HG03097 (cell line): ENCODE measurements at regions not wholly inside any gene's neighbourhood (a gene's known extent, or its start where the extent isn't known, plus 50 kb on each side); places are given as distances from the start of the nearest gene placed in this dataset.

Experiments
- ATAC-seq: cut with Tn5 transposase; IDR thresholded peaks from one replicate; pipeline ENCODE4 v1.9.1; 2021; ENCODE audit not compliant: unreplicated experiment, low FRiP score

DNA sequence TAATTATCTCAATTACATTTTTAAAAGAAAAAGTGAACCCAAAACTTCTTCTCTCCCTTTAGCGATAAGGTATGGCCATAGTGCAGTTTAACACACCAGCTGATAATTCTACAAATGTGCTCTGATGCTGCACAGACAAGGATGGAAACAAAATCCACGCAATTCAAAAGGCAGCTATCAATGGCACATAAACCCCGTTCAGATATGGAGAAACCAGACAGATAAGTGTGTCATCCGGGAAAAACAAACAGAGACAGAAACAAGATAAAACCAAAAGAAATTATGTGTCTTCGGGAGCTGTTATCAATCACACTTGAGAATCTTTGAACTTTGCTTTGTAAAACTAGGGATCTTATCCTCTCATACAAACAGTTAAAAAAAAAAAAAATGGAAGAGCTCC is 73.6 kb downstream of the SIPA1L2 start:
- ATAC-seq = no peak

GRCh38 chr1:232555494-232556210 is 74.3 kb downstream of the SIPA1L2 start:
- ATAC-seq = no peak

GRCh38 chr1:232554409-232554808 is 75.5 kb downstream of the SIPA1L2 start:
- ATAC-seq = no peak

DNA sequence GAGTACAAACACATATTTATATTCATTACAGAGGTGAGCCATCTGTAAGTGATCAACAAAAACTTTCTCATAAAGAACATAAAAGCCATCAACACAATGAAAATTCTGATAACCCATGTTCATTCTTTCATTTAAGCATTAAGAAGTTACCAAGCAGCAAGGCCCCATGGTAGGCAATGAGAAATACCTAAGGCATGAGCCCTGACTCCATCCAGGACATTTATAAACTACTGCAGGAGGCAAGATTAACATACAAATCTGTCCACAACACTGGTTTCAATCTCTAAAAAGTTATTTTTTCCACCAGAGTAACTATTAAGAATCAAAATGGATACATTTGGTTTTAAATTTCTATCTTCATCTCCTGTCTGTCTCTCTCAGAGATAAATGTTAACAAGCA is 76.1 kb downstream of the SIPA1L2 start:
- ATAC-seq = no peak

GRCh38 chr1:232553050-232553754 is 76.7 kb downstream of the SIPA1L2 start:
- no peak for ATAC-seq

GRCh38 chr1:232551386-232551785 is 78.5 kb downstream of the SIPA1L2 start:
- ATAC-seq = no peak

DNA sequence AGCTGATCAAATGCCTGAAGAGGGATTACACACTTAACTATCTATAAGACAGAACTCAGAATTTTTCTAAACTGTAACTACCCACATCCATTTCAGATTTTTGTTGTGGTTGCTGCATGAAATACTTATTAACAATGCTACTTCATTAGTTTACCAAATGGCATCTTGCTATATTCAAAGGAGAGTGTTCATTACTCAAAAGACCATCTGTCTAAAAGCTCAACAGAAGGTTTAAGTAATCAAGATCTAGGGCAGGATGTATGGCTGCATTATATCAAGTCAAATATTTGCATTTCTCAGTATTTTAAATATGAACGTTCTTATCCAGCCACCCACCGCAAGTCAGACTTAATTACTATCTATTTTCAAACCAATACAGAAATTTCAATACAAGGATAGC is 79.9 kb downstream of the SIPA1L2 start:
- ATAC-seq = no peak

DNA sequence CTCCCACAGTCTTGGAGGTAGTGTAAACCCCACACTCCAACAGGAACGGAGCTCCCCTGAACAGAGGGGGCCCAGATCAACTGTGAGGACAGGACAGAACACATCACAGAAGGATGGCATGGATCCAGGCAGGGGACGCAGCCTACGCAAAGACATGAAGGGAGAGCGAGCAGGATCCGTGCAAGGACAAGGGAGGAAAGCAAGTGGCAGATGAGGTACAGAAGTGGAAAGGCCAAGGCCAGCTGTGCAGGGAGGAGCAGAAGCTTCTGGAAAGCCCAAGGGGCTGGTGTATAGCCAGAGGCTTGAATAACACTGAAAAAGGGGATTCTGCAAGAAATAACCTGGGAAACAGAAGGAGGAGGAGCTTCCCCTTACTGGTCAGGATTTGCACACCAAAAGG is 81.2 kb downstream of the SIPA1L2 start:
- ATAC-seq = no peak

DNA sequence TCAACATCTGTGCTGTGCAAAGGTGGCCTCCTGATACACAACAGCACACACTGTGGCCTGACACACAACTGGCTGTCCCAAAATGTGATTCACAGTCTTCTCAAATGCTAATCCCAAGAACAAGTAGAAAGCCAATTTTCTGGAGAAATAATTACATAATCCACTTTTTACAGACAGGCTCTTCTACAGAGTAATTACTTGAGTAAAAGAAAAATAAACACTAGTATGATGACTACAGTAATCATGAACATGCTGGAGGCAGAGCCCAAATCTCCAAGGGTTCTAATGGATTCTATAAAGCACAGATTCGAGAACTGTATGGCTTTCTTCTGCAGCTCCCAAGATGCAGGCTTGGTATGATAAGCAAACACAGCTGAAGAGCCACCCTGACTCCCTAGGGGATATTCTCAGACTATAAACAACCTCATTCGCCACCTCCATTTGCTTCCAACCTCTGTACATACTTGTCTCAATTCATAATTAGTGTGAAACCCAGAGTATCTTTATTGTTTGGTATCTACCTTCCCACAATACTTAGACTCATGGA is 81.9 kb downstream of the SIPA1L2 start:
- no peak for ATAC-seq

DNA sequence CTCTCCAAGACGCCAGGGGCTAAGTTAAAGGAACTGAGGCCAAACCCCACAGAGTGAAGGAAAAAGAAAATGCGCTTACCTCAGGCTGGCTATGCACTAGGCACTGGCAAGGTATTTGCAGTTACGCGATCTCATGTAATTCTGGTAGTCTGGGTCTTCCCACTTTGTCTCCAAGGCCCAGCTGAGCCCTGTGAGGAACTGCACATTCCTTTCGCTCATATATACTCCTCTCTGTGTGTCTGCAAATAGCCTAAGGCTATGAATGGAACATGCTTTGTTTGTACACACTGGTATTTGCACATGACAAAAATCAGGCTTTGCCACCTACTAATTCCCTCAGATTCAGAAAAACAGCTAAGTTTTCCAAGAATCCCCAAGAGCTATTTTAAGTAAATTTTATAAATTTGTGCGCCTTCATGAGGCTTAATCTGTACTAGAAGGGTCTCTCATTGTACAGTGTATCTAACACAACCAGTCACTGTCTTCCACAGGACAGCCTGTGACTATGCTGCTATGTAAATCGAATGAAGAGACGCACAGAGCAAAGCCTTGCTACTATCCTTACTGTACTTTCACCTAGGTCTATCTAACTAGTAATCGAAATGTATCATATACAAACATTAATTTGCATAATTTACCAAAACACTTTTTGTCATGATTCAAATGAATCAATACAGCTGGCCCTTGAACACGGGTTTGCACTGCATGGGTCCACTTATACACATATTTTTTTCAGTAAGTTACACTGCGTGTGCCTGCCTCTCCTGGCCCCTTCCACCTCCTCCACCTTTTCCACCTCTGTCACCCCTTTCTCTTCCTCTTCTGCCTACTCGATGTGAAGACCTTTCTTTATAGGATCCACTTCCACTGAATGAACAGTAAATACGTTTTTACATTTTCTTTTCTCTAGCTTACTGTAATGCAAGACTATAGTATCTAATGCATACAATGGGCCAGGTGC is 87.0 kb downstream of the SIPA1L2 start:
- no peak for ATAC-seq

GRCh38 chr1:232538943-232539302 is 91.0 kb downstream of the SIPA1L2 start:
- ATAC-seq = no peak

DNA sequence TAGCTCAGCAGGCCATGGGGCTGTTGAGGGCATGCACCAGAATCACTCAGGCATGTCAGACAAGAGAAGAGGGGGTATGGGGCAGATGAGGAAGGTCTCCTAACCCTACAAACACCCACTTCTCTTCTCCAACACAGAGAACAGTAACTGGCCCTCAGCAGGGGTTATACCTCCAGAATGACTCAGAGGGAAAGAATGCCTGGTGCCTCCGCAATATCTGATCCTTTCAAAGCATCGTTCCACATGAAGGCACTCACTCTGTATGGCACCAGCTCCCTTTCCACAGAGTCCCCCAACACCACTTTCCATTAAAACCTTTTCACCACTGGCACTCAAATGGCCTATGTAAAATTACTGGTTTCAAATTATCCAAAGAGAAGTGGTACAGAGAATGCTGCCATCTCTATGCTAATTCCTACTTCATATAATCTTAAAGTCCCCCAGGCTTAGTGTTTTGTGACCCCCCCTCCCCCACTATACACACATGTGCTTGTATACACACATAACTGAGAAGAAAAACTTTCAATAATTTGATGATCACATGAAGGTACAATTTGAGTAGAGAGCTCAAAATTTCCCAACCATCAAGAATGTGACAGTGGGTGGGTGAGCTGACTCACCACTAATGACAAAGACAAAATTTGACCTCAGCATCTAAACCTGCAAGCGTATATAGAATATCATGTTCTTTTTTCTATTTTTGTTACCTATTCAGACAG is 91.5 kb downstream of the SIPA1L2 start:
- ATAC-seq = no peak

- no peak for ATAC-seq
These were observed 95.1 kb downstream of the SIPA1L2 start for GRCh38 chr1:232534552-232535517.

- no peak for ATAC-seq
These were observed 96.6 kb downstream of the SIPA1L2 start for GRCh38 chr1:232533328-232533727.

GRCh38 chr1:232532901-232533300 is 97.0 kb downstream of the SIPA1L2 start:
- no peak for ATAC-seq

DNA sequence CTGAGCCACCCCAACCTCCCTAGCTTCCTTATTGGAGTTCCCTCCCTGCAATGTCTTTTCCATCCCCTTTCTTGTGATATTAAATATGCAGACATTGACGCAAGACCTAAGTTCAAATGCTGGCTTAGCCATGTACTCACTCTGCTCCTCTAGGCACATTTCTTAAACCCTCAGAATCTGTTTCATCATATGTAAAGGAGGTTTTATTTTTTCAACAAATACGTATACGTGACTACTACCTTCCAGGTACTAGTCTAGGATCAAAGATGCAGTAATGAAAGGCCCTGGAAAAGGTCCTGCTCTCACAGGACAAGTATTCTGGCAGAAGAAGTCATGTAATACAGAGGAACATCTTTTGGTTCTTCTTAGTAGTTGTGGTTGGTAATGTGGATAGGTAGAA is 98.6 kb downstream of the SIPA1L2 start:
- no peak for ATAC-seq

DNA sequence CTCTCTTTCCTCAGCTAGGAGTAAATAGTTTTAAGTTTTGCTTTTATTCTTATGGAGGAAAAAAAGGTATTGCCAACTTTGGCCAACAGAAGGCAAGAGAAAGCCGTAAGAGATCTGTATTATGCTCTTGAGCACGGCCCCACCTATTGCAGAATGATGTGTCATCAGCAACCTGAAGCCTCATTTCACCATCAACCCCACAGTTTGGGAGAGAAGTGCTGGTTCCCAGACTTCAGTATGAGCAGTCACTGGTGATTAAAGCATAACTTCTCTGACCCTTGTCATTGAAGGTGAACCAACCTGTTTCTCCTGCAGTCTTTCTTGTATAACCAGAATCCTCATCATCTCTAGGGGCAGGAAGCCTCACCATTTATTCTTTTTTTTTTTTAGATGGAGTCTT is 100.2 kb downstream of the SIPA1L2 start:
- no peak for ATAC-seq

GRCh38 chr1:232528472-232529089 is 101.4 kb downstream of the SIPA1L2 start:
- ATAC-seq = no peak

DNA sequence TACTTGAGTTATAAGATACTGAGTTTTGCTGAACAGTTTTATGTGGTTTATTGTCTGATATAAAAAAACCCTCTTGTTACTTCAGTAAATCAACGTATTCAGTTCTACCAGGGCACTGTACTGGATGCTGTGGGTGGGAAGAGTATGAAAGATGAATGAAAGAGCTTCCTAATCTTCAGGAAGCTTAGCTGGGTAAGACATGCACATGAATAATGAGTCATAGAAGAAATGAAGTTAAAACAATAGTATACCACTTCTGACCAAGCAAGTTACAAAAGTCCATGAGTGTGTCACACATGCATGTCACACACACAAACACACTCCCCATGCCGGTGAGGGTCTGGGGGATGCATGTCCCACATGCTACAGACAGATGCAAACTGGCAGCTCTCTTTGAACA is 105.9 kb downstream of the SIPA1L2 start:
- ATAC-seq = no peak
